Liver (tissue), 3 donors: ENCODE measurements at regions not wholly inside any gene's neighbourhood (a gene's known extent, or its start where the extent isn't known, plus 50 kb on each side); places are given as distances from the start of the nearest gene placed in this dataset.

Experiments
- CTCF ChIP-seq: fragments of 150-350 bp; IDR thresholded peaks from 2 replicates; pipeline ENCODE4 v1.5.1; 2017; ENCODE audit warnings: improper control_type of control experiment, low read depth, low read length; ENCODE audit not compliant: missing input control
- EGR1 ChIP-seq, 2 donors: IDR thresholded peaks; 2 replicates each; pipeline ENCODE4 v1.6.1; 2016 to 2018; ENCODE audit warnings: antibody characterized with exemption in 2 of 2, low read depth in 2 of 2
- YY1 ChIP-seq: IDR thresholded peaks from 2 replicates; pipeline ENCODE4 v1.6.1; 2016; ENCODE audit warnings: antibody characterized with exemption, mild to moderate bottlenecking
- TF ChIP-seq, protein P1 (sequence below): IDR thresholded peaks from 2 replicates; pipeline ENCODE4 v1.6.1; 2016; ENCODE audit warnings: antibody characterized with exemption, mild to moderate bottlenecking
- donor health status: healthy.
- donor health status: healthy.

GRCh38 chr4:106418444-106418843, 49.9 kb upstream of the GIMD1 start:
- TF ChIP-seq YY1: no peak
- no peak for TF ChIP-seq CTCF
- TF ChIP-seq EGR1 (IDR thresholded peaks at IDR 0.05; ENCODE audit: low read depth in 2 of 2): no peak
- TF ChIP-seq, protein P1, sequence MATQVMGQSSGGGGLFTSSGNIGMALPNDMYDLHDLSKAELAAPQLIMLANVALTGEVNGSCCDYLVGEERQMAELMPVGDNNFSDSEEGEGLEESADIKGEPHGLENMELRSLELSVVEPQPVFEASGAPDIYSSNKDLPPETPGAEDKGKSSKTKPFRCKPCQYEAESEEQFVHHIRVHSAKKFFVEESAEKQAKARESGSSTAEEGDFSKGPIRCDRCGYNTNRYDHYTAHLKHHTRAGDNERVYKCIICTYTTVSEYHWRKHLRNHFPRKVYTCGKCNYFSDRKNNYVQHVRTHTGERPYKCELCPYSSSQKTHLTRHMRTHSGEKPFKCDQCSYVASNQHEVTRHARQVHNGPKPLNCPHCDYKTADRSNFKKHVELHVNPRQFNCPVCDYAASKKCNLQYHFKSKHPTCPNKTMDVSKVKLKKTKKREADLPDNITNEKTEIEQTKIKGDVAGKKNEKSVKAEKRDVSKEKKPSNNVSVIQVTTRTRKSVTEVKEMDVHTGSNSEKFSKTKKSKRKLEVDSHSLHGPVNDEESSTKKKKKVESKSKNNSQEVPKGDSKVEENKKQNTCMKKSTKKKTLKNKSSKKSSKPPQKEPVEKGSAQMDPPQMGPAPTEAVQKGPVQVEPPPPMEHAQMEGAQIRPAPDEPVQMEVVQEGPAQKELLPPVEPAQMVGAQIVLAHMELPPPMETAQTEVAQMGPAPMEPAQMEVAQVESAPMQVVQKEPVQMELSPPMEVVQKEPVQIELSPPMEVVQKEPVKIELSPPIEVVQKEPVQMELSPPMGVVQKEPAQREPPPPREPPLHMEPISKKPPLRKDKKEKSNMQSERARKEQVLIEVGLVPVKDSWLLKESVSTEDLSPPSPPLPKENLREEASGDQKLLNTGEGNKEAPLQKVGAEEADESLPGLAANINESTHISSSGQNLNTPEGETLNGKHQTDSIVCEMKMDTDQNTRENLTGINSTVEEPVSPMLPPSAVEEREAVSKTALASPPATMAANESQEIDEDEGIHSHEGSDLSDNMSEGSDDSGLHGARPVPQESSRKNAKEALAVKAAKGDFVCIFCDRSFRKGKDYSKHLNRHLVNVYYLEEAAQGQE: no peak
